ENCODE measurements at regions not wholly inside any gene's neighbourhood (a gene's known extent, or its start where the extent isn't known, plus 50 kb on each side); places are given as distances from the start of the nearest gene placed in this dataset.
"Not testable (repeated sequence)": the region's sequence is repeated elsewhere in the genome, so short reads cannot be mapped to it uniquely, and the experiment has no call there.

DNA sequence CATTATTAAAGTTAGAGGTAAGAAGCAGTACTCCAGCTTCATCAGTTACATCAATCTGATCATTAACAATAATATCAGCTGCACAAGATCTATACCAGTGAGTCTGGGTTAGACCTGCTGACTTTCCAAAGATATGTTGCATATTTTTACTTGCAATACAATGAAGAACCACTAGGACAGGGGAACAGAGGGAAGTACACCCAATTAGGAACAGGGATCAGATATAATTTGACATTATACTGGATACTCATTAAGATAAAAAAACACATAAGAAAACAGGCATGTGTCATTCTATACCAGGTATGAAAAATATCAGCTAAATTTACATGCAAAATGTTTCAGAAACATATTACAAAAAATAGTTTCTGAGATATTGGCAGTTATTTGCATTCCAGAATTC, 995.1 kb upstream of the DDX18 start:
- TF ChIP-seq, protein P1, sequence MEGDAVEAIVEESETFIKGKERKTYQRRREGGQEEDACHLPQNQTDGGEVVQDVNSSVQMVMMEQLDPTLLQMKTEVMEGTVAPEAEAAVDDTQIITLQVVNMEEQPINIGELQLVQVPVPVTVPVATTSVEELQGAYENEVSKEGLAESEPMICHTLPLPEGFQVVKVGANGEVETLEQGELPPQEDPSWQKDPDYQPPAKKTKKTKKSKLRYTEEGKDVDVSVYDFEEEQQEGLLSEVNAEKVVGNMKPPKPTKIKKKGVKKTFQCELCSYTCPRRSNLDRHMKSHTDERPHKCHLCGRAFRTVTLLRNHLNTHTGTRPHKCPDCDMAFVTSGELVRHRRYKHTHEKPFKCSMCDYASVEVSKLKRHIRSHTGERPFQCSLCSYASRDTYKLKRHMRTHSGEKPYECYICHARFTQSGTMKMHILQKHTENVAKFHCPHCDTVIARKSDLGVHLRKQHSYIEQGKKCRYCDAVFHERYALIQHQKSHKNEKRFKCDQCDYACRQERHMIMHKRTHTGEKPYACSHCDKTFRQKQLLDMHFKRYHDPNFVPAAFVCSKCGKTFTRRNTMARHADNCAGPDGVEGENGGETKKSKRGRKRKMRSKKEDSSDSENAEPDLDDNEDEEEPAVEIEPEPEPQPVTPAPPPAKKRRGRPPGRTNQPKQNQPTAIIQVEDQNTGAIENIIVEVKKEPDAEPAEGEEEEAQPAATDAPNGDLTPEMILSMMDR (IDR thresholded peaks at IDR 0.05; ENCODE audit: borderline replicate concordance) = no peak
- no peak overlapping the region for H3K27ac ChIP-seq (replicated peaks)
- H3K4me1 ChIP-seq = no peaks in the 10 kb centered on the region
- peaks cover 8% of the 10 kb centered on the region for H3K9me3 ChIP-seq (replicated peaks)
- no peak for DNase-seq
- no peaks in the 10 kb centered on the region for H3K36me3 ChIP-seq
- intact Hi-C loops (cut with micrococcal nuclease) = no loop called here
- no peaks in the 10 kb centered on the region for H3K27me3 ChIP-seq (ENCODE audit: low read depth)
- no peak overlapping the region for H3K4me3 ChIP-seq

DNA sequence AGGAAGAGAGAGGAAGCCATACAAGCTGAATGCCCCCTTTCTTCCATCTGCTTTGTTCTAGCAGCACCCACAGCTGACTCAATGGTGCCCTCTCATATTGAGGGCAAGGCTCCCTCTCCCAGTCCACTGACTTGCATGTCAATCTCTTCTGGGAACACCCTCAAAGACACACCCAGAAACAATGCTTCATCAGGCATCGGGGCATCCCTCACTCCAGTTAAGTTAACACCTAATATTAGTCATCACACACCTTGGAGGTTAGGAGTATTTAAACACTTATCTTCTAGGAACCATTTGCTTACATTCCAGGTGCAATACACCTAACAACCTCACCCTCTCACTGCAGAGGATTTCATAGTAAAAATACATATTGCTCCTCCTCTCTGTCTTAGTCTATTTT, 993.5 kb upstream of the DDX18 start:
- intact Hi-C loops (cut with micrococcal nuclease) = no loop called here
- DNase-seq = no peak
- H3K9me3 ChIP-seq (replicated peaks) = peaks cover 9% of the 10 kb centered on the region
- H3K36me3 ChIP-seq = no peaks in the 10 kb centered on the region
- H3K27me3 ChIP-seq (ENCODE audit: low read depth) = no peaks in the 10 kb centered on the region
- no peak overlapping the region for H3K27ac ChIP-seq (replicated peaks)
- no peaks in the 10 kb centered on the region for H3K4me1 ChIP-seq
- TF ChIP-seq, protein P1 (IDR thresholded peaks at IDR 0.05; ENCODE audit: borderline replicate concordance) = no peak
- H3K4me3 ChIP-seq = no peak overlapping the region

DNA sequence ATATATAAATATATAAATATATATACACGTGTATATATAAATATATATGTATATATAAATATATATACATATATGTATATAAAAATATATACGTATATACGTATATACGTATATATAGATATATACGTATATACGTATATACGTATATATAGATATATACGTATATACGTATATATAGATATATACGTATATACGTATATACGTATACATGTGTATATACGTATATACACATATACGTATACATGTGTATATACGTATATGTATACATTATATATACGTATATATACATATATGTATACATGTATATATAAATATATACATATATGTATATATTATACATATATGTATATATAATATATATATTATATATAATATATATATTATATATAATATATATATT, 984.9 kb upstream of the DDX18 start:
- H3K27ac ChIP-seq (replicated peaks); H3K4me3 ChIP-seq; H3K4me1 ChIP-seq; intact Hi-C loops (cut with micrococcal nuclease); H3K27me3 ChIP-seq (ENCODE audit: low read depth); DNase-seq; H3K36me3 ChIP-seq: not testable (repeated sequence)
- H3K9me3 ChIP-seq (replicated peaks) = peaks cover 39% of the 10 kb centered on the region

DNA sequence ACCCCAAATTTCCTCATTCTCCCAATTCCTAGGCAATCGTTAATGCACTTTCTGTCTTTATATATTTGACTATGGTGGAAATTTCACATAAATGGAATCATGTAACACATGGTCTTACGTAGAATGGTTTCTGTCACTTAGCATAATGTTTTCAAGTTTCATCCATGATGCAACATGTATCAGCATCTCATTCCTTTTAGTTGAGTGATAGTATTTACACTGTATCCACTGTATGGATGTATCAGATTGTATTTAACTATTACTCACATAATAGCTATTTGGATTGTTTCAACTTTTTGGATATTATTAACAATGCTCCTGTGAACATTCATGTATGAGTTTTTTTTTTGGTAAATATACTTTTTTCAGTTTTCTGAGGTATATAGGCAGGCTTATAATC, 982.3 kb upstream of the DDX18 start:
- H3K4me1 ChIP-seq = no peaks in the 10 kb centered on the region
- no peak overlapping the region for H3K27ac ChIP-seq (replicated peaks)
- TF ChIP-seq, protein P1 (IDR thresholded peaks at IDR 0.05; ENCODE audit: borderline replicate concordance) = no peak
- H3K4me3 ChIP-seq = no peak overlapping the region
- H3K9me3 ChIP-seq (replicated peaks) = peaks cover 29% of the 10 kb centered on the region
- no peaks in the 10 kb centered on the region for H3K36me3 ChIP-seq
- no peak for DNase-seq
- intact Hi-C loops (cut with micrococcal nuclease) = no loop called here
- H3K27me3 ChIP-seq (ENCODE audit: low read depth) = no peaks in the 10 kb centered on the region

DNA sequence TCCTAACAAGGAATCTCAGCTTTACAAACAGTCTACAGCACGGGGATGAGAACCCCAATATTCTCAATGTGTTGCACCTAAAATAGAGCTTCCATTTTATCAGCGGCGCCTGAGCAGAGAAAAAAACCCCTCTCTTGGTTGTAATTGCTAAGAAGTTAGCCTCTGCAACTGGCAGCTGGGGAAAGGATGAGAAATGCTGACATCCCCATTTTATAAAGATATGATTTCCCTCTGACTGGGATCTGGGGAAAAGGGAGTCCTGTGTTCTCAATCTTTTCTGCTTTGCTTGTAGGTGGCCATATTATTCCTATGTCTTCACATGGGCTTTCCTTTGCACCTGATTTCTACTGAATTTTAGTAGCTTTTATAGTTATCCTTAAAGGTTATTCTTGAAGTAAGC, 981.4 kb upstream of the DDX18 start:
- TF ChIP-seq, protein P1 (IDR thresholded peaks at IDR 0.05; ENCODE audit: borderline replicate concordance) = no peak
- DNase-seq = no peak

DNA sequence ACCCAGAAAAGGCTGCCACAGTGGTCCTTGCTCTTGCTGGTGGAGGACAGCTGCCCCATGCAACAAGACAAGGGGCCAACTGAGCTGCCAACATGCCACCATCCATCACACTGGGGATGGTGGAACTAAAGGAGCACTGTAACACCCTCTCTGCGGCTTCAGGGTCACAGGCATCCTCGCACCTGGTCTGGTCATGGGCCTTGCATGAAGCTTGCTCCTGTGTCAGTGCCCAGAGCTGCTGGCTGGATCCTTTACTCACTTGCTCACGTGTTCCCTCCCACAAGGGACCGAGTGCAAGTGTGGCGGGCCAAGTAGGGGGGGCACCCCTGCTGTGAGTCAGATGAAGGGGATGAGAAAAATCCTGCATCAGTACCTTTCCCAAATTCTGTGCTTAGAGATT, 972.3 kb upstream of the DDX18 start:
- TF ChIP-seq, protein P1 (IDR thresholded peaks at IDR 0.05; ENCODE audit: borderline replicate concordance) = no peak
- intact Hi-C loops (cut with micrococcal nuclease) = no loop called here
- Histone ChIP-seq H3K36me3 (no peaks in the 10 kb centered on the region), H3K27ac (replicated peaks) (no peak overlapping the region), H3K4me3 (no peak overlapping the region), H3K27me3 (ENCODE audit: low read depth) (no peaks in the 10 kb centered on the region), H3K9me3 (replicated peaks) (peaks cover 12% of the 10 kb centered on the region), H3K4me1 (no peaks in the 10 kb centered on the region)
- DNase-seq = no peak

More for the DNA sequence above, 981.4 kb upstream of the DDX18 start:
- H3K36me3 ChIP-seq = no peaks in the 10 kb centered on the region
- peaks cover 20% of the 10 kb centered on the region for H3K9me3 ChIP-seq (replicated peaks)
- H3K27ac ChIP-seq (replicated peaks) = no peak overlapping the region
- no peak overlapping the region for H3K4me3 ChIP-seq
- H3K27me3 ChIP-seq (ENCODE audit: low read depth) = no peaks in the 10 kb centered on the region
- intact Hi-C loops (cut with micrococcal nuclease) = no loop called here
- H3K4me1 ChIP-seq = no peaks in the 10 kb centered on the region

Data from left ventricle myocardium inferior (tissue), 1 donor.